Motor neuron (in vitro differentiated cells): ENCODE measurements at regions not wholly inside any gene's neighbourhood (a gene's known extent, or its start where the extent isn't known, plus 50 kb on each side); places are given as distances from the start of the nearest gene placed in this dataset.
"Not testable (repeated sequence)": the region's sequence is repeated elsewhere in the genome, so short reads cannot be mapped to it uniquely, and the experiment has no call there.

Source experiments
- ATAC-seq, 8 experiments: fragments of 200-7000 bp; cut with Tn5 transposase; replicated peaks in 6 of 8; 2 replicates each; pipeline ENCODE4 v1.8.0; 2021; ENCODE audit warnings: mild to moderate bottlenecking in 8 of 8, moderate library complexity in 8 of 8
- H3K27ac ChIP-seq, 2 donors: fragments of 250-450 bp; sonication (Bioruptor Pico); 2 replicates each; pipeline ENCODE4 v1.9.0; 2021; ENCODE audit warnings: antibody characterized with exemption in 2 of 2, mild to moderate bottlenecking in 2 of 2, moderate library complexity in 1 of 2
- H3K4me1 ChIP-seq, 2 donors: fragments of 250-450 bp; sonication (Bioruptor Pico); replicated peaks in 1 of 2; 2 replicates each; pipeline ENCODE4 v1.6.1; 2021; ENCODE audit warnings: antibody characterized with exemption in 2 of 2, mild to moderate bottlenecking in 2 of 2, moderate library complexity in 1 of 2
- H3K4me3 ChIP-seq, 5 donors: fragments of 250-450 bp; sonication (Bioruptor Pico); 2 replicates each; pipeline ENCODE4 v1.9.0; 2021; ENCODE audit warnings: antibody characterized with exemption in 5 of 5, mild to moderate bottlenecking in 5 of 5, moderate library complexity in 4 of 5
- WGBS, 10 experiments: fragments of 450-650 bp; shearing (Covaris generic); methylation state at CpG; one replicate each; pipeline ENCODE4 v1.0.0; 2022; 5-methylcytosine and 5-hydroxymethylcytosine counted together
- in situ Hi-C, 9 experiments: fragments of 400-800 bp; cut with MboI; loops; one replicate each; pipeline ENCODE4 v1.15.0; 2021; ENCODE audit warnings: low sequenced_read_pairs in 9 of 9, low pct_unique_long_range_greater_than_20kb in 2 of 9; ENCODE audit not compliant: unreplicated experiment in 9 of 9

GRCh38 chr5:57983426-57983825 is 476.5 kb downstream of the PLK2 start:
- Histone ChIP-seq H3K4me1 (peaks cover 8 to 15% of the 10 kb centered on the region in 2 donors), H3K4me3 (no peak overlapping the region), H3K27ac (no peak overlapping the region)
- ATAC-seq = no peak
- WGBS, 10 experiments = 0 to 68% (median 20%) methylated on average over 1 to 2 of the region's 2 CpGs; no CpG with 5 or more reads in 3 of the 10 experiments
- in situ Hi-C loops = no loop called here

DNA sequence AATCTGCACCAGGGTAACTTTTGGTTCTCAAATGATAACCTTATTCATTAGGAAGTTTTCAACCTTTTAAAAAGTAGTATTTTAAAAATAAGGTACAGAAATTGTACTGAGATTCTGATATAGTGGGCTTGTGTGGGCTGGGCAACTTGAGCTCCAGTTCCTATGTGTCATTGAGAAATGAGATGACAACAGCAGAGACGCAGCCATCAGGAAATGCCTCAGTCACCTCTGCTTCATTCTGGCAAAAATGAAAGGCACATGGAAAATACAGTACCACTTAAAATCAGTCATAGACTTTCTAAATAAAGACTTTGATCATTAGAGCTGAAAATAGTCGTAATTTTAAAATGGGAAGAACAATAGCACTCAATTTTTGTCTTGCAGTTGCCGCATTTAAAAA is 480.2 kb downstream of the PLK2 start:
- H3K4me3 ChIP-seq = no peak overlapping the region
- WGBS, 10 experiments = 43 to 100% (median 83%) methylated on average over 1 to 3 of the region's 3 CpGs
- in situ Hi-C loops = no loop called here

DNA sequence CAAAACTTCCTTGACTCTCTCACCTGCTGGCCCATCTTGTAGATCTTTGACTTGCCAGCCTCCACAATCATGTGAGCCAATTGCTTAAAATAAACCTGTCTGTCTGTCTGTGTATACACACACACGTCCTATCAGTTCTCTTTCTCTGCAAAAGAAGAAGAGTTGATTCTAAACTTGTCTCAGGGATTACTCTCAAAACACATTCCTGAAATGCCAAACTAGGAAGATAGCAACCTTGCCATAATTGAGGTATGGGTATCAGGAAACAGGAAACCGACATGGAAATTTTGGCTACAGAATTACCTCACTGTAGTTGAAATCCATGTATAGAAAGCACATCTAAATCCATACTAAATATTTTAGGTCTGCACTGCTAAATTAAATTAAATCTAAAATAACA is 483.4 kb downstream of the PLK2 start:
- in situ Hi-C loops = no loop called here
- no peak for ATAC-seq
- Histone ChIP-seq H3K4me3 (no peak overlapping the region), H3K4me1 (no peaks in the 10 kb centered on the region), H3K27ac (no peak overlapping the region)
- 73 to 100% (median 89%) methylated on average over 1 to 2 of the region's 2 CpGs; no CpG with 5 or more reads in 4 of the 10 experiments for WGBS, 10 experiments

More for the DNA sequence above, 480.2 kb downstream of the PLK2 start:
- no peak for ATAC-seq
- Histone ChIP-seq H3K4me1 (no peaks in the 10 kb centered on the region), H3K27ac (no peak overlapping the region)

- H3K4me3 ChIP-seq, H3K4me1 ChIP-seq, ATAC-seq, in situ Hi-C loops, H3K27ac ChIP-seq: not testable (repeated sequence)
- WGBS, 10 experiments = 58 to 100% (median 96%) methylated on average over 1 to 4 of the region's 7 CpGs; no CpG with 5 or more reads in 6 of the 10 experiments
Measured at GRCh38 chr5:57972099-57972498, 487.8 kb downstream of the PLK2 start.

DNA sequence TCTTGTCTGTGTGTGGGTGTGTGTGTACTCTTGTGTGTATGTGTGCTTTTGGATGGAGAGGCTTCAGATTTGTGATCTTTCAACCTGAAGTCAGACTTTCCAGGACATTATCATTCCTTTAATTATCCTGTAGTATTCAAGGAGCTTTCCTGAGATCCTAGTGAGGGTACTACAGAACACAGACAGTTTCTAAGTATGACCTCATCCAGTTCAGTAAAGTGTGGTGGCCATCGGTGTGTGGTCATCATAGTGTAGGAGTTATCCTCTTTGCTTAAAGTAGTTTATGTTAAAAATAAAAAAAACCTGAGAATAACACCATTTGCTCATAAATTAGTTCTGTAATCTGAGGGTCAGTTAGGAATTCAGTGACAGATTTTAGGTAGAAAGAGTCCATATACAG is 478.0 kb upstream of the ACTBL2 start:
- Histone ChIP-seq H3K27ac (no peak overlapping the region), H3K4me3 (no peak overlapping the region), H3K4me1 (no peaks in the 10 kb centered on the region)
- in situ Hi-C loops = no loop called here
- no peak for ATAC-seq
- WGBS, 10 experiments = 58 to 100% (median 100%) methylated on average over 1 of the region's 1 CpG; no CpG with 5 or more reads in 3 of the 10 experiments

DNA sequence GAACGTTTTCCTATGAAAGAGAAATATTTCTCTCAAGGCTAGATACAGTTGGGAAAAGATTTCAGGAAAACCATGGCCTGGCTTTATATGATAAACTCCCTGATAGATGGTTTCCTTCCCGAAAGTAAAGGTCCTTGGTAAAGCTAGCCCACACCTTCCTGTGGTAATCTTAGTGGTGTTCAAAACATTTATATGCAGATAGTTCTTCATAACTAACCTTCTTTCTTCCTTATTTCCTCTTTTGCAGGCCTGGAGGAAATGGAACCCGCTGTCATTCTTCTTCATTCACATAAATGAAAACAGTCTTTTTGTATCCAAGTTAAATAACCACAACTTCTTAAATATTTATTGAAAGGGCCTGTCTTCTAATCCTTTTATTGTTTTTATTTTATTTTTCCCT is 474.0 kb upstream of the ACTBL2 start:
- Histone ChIP-seq H3K27ac (no peak overlapping the region), H3K4me1 (no peaks in the 10 kb centered on the region), H3K4me3 (no peak overlapping the region)
- WGBS, 10 experiments = 56 to 100% (median 74%) methylated on average over 1 to 3 of the region's 3 CpGs
- ATAC-seq = no peak
- in situ Hi-C loops = no loop called here

GRCh38 chr5:57955511-57955910 is 472.9 kb upstream of the ACTBL2 start:
- H3K4me1 ChIP-seq = no peaks in the 10 kb centered on the region
- no peak for ATAC-seq
- H3K27ac ChIP-seq = no peak overlapping the region
- in situ Hi-C loops = no loop called here
- WGBS, 10 experiments = 0 to 100% (median 46%) methylated on average over 1 of the region's 1 CpG; no CpG with 5 or more reads in 2 of the 10 experiments
- H3K4me3 ChIP-seq = no peak overlapping the region

DNA sequence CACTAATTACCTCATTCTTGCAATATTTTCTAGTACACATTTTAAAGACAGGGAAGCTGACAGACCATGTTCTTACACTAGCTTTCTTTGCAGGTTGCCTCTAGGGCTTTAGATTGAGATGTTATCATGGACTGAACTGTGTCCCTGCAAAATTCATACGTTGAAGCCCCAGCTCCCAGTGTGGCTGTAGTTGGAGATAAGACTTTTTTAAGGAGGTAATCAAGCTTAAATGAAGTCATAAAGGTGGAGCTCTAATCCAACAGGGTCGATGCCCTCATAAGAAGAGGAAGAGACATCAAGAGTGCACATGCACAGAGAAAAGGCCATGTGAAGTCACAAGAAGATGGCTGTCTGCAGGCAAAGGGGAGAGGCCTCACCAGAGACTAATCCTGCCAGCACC is 471.2 kb upstream of the ACTBL2 start:
- H3K4me1 ChIP-seq = no peaks in the 10 kb centered on the region
- no peak for ATAC-seq
- 10 to 84% (median 68%) methylated on average over 1 to 2 of the region's 2 CpGs; no CpG with 5 or more reads in 3 of the 10 experiments for WGBS, 10 experiments
- in situ Hi-C loops = no loop called here
- H3K27ac ChIP-seq = no peak overlapping the region
- no peak overlapping the region for H3K4me3 ChIP-seq

DNA sequence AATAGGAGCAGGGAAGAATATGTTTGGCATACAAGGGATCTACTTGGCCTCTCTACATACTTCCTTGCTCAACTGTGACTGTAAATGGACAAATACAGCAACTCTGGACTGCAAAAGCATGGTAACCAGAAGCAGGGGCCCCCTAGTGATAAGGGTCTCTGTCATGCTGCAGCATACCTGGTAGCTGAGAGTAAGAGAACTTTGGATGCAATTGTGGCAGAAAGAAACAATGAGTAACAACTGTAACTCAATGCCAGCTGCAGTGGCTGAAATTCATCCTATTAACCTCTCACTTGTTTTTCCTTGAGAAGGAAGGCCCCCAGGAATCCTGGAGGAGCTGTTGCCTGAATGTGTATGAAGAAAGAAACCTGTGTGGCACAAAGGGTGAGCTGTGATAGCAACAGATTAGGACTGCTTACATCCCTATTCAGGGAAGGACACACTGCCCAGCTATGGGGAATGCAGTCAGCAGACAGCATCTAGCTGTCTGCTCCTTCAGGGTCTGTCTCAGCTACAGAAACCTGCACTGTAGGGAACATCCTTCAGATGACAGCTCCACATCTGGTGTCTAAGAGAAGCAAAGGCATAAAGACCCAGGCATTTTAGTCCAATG is 468.1 kb upstream of the ACTBL2 start:
- no peak for ATAC-seq
- H3K4me3 ChIP-seq = no peak overlapping the region
- no peak overlapping the region for H3K27ac ChIP-seq
- in situ Hi-C loops = no loop called here
- no peaks in the 10 kb centered on the region for H3K4me1 ChIP-seq

- Histone ChIP-seq H3K4me1 (no peaks in the 10 kb centered on the region), H3K4me3 (no peak overlapping the region), H3K27ac (no peak overlapping the region)
- in situ Hi-C loops = no loop called here
- no peak for ATAC-seq
- WGBS, 10 experiments = 0 to 100% (median 67%) methylated on average over 1 of the region's 1 CpG; no CpG with 5 or more reads in 1 of the 10 experiments
Measured at GRCh38 chr5:57948091-57948490, 465.5 kb upstream of the ACTBL2 start.

DNA sequence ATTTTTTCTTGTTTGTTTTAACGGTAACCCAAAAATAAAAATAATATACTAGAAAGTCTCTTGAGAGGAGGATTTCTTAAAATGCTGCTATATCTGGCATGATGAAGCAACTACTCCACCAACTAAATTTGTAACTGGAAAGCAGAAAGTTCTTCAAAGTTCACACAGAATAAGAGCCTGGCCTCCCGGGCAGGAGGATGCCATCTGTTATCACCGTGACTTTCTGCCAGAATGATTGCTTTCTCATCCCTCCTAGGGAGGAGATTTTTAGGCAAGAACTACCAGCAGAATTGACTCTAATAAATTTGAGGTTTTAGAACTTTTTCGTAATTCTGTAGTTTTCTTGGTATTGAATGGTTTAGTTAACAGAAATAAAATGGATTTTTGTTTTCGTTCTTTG is 464.6 kb upstream of the ACTBL2 start:
- 34 to 100% (median 85%) methylated on average over 2 to 5 of the region's 5 CpGs for WGBS, 10 experiments
- Histone ChIP-seq H3K4me3 (no peak overlapping the region), H3K4me1 (no peaks in the 10 kb centered on the region), H3K27ac (no peak overlapping the region)
- in situ Hi-C loops = no loop called here
- ATAC-seq = no peak

DNA sequence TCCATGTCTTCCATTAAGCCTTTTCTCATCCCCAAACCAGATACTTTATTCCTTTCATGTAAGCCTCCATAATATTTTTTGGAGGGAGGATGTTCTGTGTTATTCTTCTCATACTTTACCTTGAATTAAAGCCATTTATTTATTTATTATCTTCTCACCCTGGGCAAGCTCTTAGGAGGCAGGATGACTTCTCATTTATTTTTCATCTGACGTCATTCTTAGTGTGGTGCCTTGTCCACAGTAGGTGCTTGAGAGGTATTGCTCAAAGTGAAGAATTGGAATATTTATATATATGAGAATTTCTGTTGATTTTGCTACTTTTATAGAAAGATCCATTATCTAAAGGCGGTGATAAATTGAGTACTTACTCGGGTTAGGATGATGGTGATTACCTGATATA is 458.3 kb upstream of the ACTBL2 start:
- ATAC-seq = no peak
- H3K4me3 ChIP-seq = no peak overlapping the region
- H3K4me1 ChIP-seq = no peaks in the 10 kb centered on the region
- in situ Hi-C loops = no loop called here
- 64 to 100% (median 89%) methylated on average over 2 to 3 of the region's 3 CpGs; no CpG with 5 or more reads in 1 of the 10 experiments for WGBS, 10 experiments
- H3K27ac ChIP-seq = no peak overlapping the region

DNA sequence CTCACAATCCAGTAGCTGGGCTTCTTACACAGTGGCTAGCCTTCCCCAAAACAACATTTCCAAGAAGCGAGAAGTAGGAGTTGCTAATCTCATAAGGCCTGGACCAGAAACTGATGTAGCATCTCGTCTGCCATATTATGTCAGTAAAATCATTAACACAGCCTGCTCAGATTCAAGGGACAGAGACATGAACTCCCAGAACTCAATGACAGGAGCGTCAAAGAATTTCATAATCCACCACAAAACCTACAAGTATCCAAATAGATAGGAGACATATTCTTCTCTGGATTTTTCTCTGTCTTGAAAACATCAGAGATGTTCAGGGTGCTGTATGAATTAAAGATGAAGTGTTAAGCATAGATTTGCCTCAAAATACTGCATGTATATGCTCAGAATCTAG is 457.6 kb upstream of the ACTBL2 start:
- in situ Hi-C loops = no loop called here
- no peak overlapping the region for H3K4me3 ChIP-seq
- H3K4me1 ChIP-seq = no peaks in the 10 kb centered on the region
- H3K27ac ChIP-seq = no peak overlapping the region
- no peak for ATAC-seq
- WGBS, 10 experiments = 0 to 100% (median 83%) methylated on average over 1 to 3 of the region's 3 CpGs; no CpG with 5 or more reads in 1 of the 10 experiments

- no peaks in the 10 kb centered on the region for H3K4me1 ChIP-seq
- no peak overlapping the region for H3K27ac ChIP-seq
- in situ Hi-C loops = no loop called here
- no peak overlapping the region for H3K4me3 ChIP-seq
- no peak for ATAC-seq
- 43 to 83% (median 56%) methylated on average over 1 to 3 of the region's 3 CpGs; no CpG with 5 or more reads in 2 of the 10 experiments for whole genome bisulfite sequencing, 10 experiments
Measured at GRCh38 chr5:57939771-57940170, 457.2 kb upstream of the ACTBL2 start.
